Ovary (tissue), 7 donors: ENCODE measurements at regions not wholly inside any gene's neighbourhood (a gene's known extent, or its start where the extent isn't known, plus 50 kb on each side); places are given as distances from the start of the nearest gene placed in this dataset.
"Not testable (repeated sequence)": the region's sequence is repeated elsewhere in the genome, so short reads cannot be mapped to it uniquely, and the experiment has no call there.

Experiments used
- DNase-seq, 5 donors: peaks; one replicate each; pipeline ENCODE4 v3.0.0-alpha.2; 2019 to 2020
- H3K27ac ChIP-seq, 2 donors: fragments of 200-600 bp; one replicate each; pipeline versions ENCODE4 v1.5.1 to v1.8.0; 2019 to 2022
- H3K27me3 ChIP-seq: fragments of 200-600 bp; one replicate; pipeline ENCODE4 v1.8.0; 2022
- H3K36me3 ChIP-seq: fragments of 200-600 bp; sonication (generic); one replicate; pipeline ENCODE4 v1.5.1; 2019
- H3K4me1 ChIP-seq: one replicate; pipeline ENCODE4 v1.8.1; 2013; ENCODE audit warnings: mild to moderate bottlenecking, moderate library complexity; ENCODE audit not compliant: insufficient read depth
- H3K4me3 ChIP-seq: fragments of 200-600 bp; sonication (generic); one replicate; pipeline ENCODE4 v1.5.1; 2017
- H3K9me3 ChIP-seq, 2 donors: fragments of 200-600 bp in 1 of 2; sonication (generic) in 1 of 2; one replicate each; pipeline versions ENCODE4 v1.5.1 to v1.8.1; 2013 to 2019; ENCODE audit warnings: mild to moderate bottlenecking in 1 of 2, moderate library complexity in 1 of 2
- WGBS, 3 donors: extraction: QIAGEN DNeasy Blood & Tissue Kit in 1 of 3; methylation state at CpG; one replicate each; pipeline versions ENCODE4 v1.1.5 to v1.1.7; 2013 to 2017; 5-methylcytosine and 5-hydroxymethylcytosine counted together
- intact Hi-C, 4 donors: fragments of 100-400 bp; cut with DNase I; formaldehyde crosslinking; loops; one replicate each; pipeline versions ENCODE4 v1.11.0 to v1.15.1; 2022 to 2023
- donor health status: DM: no; HTN: no; CAD: no; lungs with moderate emphysema.
- donor health status: DM: no; HTN: no; CAD: no.
- donor health status: Bipolar disorder and iron deficiency.
- donor health status: DM: no; HTN: no; CAD: no.
- donor health status: DM: yes; HTN: yes; CAD: no.

- H3K9me3 ChIP-seq, H3K27me3 ChIP-seq, H3K4me1 ChIP-seq, H3K36me3 ChIP-seq, H3K27ac ChIP-seq, intact Hi-C loops, H3K4me3 ChIP-seq, DNase-seq: not testable (repeated sequence)
- 35 to 44% (median 40%) methylated on average over 4 to 6 of the region's 6 CpGs for WGBS, 3 donors
Observed at GRCh38 chr10:38252551-38252950, 158.4 kb downstream of the ZNF37A start.

- DNase-seq, intact Hi-C loops, H3K4me1 ChIP-seq, H3K4me3 ChIP-seq, H3K36me3 ChIP-seq, H3K9me3 ChIP-seq, H3K27me3 ChIP-seq, H3K27ac ChIP-seq: not testable (repeated sequence)
- 62 to 65% (median 63%) methylated on average over 6 of the region's 6 CpGs for WGBS, 3 donors
Observed at GRCh38 chr10:38267555-38267954, 173.4 kb downstream of the ZNF37A start.

GRCh38 chr10:38271031-38271430, 176.9 kb downstream of the ZNF37A start:
- not testable (repeated sequence) for H3K27ac ChIP-seq, DNase-seq
- WGBS, 3 donors = 38 to 52% (median 41%) methylated on average over 3 of the region's 3 CpGs

GRCh38 chr10:38274879-38275278, 180.7 kb downstream of the ZNF37A start:
- DNase-seq, H3K4me3 ChIP-seq, H3K9me3 ChIP-seq, H3K4me1 ChIP-seq, intact Hi-C loops, H3K27ac ChIP-seq, H3K36me3 ChIP-seq, H3K27me3 ChIP-seq: not testable (repeated sequence)
- 66 to 83% (median 71%) methylated on average over 2 of the region's 2 CpGs for WGBS, 3 donors

More at GRCh38 chr10:38271031-38271430, 176.9 kb downstream of the ZNF37A start:
- H3K27me3 ChIP-seq, H3K9me3 ChIP-seq, H3K4me3 ChIP-seq, H3K36me3 ChIP-seq, H3K4me1 ChIP-seq, intact Hi-C loops: not testable (repeated sequence)

GRCh38 chr10:38292560-38292959, 198.4 kb downstream of the ZNF37A start:
- H3K4me1 ChIP-seq, H3K27ac ChIP-seq, H3K9me3 ChIP-seq, DNase-seq, intact Hi-C loops, H3K4me3 ChIP-seq, H3K27me3 ChIP-seq, H3K36me3 ChIP-seq: not testable (repeated sequence)
- WGBS, 3 donors = 70 to 90% (median 85%) methylated on average over 1 to 2 of the region's 2 CpGs

GRCh38 chr10:38310111-38310510, 216.0 kb downstream of the ZNF37A start:
- H3K4me3 ChIP-seq, DNase-seq, intact Hi-C loops, H3K27ac ChIP-seq, H3K4me1 ChIP-seq, H3K36me3 ChIP-seq, H3K27me3 ChIP-seq, H3K9me3 ChIP-seq: not testable (repeated sequence)
- 68 to 79% (median 75%) methylated on average over 5 of the region's 5 CpGs for WGBS, 3 donors

- H3K27me3 ChIP-seq, H3K27ac ChIP-seq, intact Hi-C loops, H3K36me3 ChIP-seq, H3K9me3 ChIP-seq, DNase-seq, H3K4me1 ChIP-seq, H3K4me3 ChIP-seq: not testable (repeated sequence)
- WGBS, 3 donors = 69 to 74% (median 73%) methylated on average over 4 of the region's 4 CpGs
Observed at GRCh38 chr10:38315090-38315805, 221.1 kb downstream of the ZNF37A start.

- intact Hi-C loops = not testable (repeated sequence)
Observed at GRCh38 chr10:38321393-38321792, 227.3 kb downstream of the ZNF37A start.

GRCh38 chr10:38330306-38330705, 236.2 kb downstream of the ZNF37A start:
- intact Hi-C loops, H3K36me3 ChIP-seq: not testable (repeated sequence)
- WGBS, 3 donors = 64 to 73% (median 72%) methylated on average over 2 of the region's 2 CpGs

More at GRCh38 chr10:38321393-38321792, 227.3 kb downstream of the ZNF37A start:
- not testable (repeated sequence) for H3K4me3 ChIP-seq, H3K27ac ChIP-seq, DNase-seq, H3K36me3 ChIP-seq, H3K4me1 ChIP-seq, H3K27me3 ChIP-seq, H3K9me3 ChIP-seq
- WGBS, 3 donors = 76 to 87% (median 82%) methylated on average over 8 of the region's 8 CpGs

GRCh38 chr10:38331106-38331505, 237.0 kb downstream of the ZNF37A start:
- H3K4me3 ChIP-seq, H3K9me3 ChIP-seq, DNase-seq, H3K27me3 ChIP-seq, intact Hi-C loops, H3K27ac ChIP-seq, H3K4me1 ChIP-seq, H3K36me3 ChIP-seq: not testable (repeated sequence)
- 79 to 80% (median 79%) methylated on average over 2 of the region's 2 CpGs for WGBS, 3 donors

More at GRCh38 chr10:38330306-38330705, 236.2 kb downstream of the ZNF37A start:
- H3K4me1 ChIP-seq, H3K27me3 ChIP-seq, H3K27ac ChIP-seq, DNase-seq, H3K4me3 ChIP-seq, H3K9me3 ChIP-seq: not testable (repeated sequence)

GRCh38 chr10:38333699-38334098, 239.6 kb downstream of the ZNF37A start:
- H3K36me3 ChIP-seq, H3K27ac ChIP-seq, DNase-seq, H3K27me3 ChIP-seq, H3K4me3 ChIP-seq, intact Hi-C loops, H3K4me1 ChIP-seq, H3K9me3 ChIP-seq: not testable (repeated sequence)
- 56 to 69% (median 64%) methylated on average over 3 to 4 of the region's 4 CpGs for WGBS, 3 donors

GRCh38 chr10:38350645-38351044, 256.5 kb downstream of the ZNF37A start:
- H3K4me3 ChIP-seq, H3K27ac ChIP-seq, H3K27me3 ChIP-seq, H3K4me1 ChIP-seq, H3K36me3 ChIP-seq, intact Hi-C loops, H3K9me3 ChIP-seq, DNase-seq: not testable (repeated sequence)
- 71% methylated on average over 1 of the region's 1 CpG for WGBS, 3 donors
